ENCODE measurements at regions not wholly inside any gene's neighbourhood (a gene's known extent, or its start where the extent isn't known, plus 50 kb on each side); places are given as distances from the start of the nearest gene placed in this dataset.
"Not testable (repeated sequence)": the region's sequence is repeated elsewhere in the genome, so short reads cannot be mapped to it uniquely, and the experiment has no call there.

- no peak for DNase-seq (ENCODE audit: low read depth, low spot score)
Measured at GRCh38 chr21:15277466-15277865, 212.7 kb upstream of the NRIP1 start.

DNA sequence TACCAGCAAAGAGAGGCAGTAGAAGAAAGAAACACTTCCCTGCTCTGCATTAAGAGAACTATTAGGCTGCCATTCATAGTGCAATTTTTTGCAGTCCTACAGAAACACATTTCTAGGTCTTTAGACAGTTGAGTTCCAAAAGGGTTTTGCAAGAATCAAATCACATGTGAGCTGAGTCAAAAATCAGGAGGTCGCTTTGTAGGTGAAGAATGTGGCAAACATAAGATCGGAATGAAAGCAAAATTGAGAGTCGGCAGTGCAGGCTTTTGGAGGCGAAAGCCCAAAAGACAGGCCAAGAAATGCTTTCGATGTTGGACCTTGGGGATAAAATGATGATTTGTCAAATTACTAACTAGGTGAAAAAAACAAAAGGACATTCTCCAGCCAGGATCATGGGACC is 213.5 kb upstream of the NRIP1 start:
- DNase-seq (ENCODE audit: low read depth, low spot score) = no peak

DNA sequence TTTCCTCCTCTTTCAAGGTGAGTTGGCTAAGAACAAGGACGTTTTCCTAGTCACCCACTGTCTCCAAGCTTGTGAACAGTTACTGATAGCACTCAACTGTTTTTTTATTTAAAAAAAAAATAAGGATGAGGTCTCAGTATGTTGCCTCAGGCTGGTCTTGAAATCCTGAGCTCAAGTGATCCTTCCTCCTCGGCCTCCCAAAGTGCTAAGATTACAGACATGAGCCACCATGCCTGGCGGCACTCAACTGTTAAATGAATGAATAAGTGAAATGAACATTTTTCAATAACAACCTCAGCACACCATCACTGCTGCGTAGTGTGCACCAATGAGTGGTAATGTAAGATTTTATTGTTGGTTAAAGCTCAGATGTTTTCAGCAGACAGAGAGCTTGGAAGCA is 214.1 kb upstream of the NRIP1 start:
- DNase-seq (ENCODE audit: low read depth, low spot score) = no peak

DNA sequence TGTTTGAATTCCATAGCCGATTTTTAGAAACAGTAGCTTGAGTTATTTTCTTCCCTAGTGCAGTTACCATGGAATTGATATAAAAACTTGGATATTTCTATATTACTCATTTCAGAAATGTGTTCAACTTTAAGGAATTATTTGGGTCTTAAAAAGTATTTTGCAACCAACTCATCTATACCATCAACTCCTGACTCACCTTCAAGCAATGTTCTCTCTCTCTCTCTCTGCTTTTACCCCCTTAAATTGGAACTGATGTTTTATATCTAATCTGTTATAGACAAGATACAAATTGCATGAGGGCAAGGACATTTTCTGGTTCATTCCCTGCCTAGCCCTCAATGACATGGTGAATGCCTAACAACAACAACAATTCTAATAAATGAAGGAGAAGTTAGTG is 214.7 kb upstream of the NRIP1 start:
- DNase-seq (ENCODE audit: low read depth, low spot score) = no peak

DNA sequence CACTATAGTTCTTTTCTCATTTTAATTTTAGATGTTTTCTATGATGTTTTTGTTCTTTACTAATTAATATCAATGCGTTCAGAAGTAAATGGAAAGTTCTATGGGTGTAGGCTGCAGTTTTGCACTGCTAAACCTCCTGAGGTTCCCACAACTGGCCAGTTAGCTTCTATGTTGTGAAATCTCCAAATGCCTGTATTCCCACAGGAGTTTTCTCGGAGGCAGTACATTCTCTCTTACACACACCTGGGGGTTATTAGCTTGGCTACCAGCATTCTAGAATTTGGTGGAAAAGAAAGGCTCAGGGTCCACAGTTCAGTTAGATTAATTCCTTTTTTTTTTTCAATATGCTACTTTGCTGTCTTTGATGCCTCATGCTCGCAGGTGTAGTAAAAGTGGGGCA is 216.9 kb upstream of the NRIP1 start:
- no peak for DNase-seq (ENCODE audit: low read depth, low spot score)

DNA sequence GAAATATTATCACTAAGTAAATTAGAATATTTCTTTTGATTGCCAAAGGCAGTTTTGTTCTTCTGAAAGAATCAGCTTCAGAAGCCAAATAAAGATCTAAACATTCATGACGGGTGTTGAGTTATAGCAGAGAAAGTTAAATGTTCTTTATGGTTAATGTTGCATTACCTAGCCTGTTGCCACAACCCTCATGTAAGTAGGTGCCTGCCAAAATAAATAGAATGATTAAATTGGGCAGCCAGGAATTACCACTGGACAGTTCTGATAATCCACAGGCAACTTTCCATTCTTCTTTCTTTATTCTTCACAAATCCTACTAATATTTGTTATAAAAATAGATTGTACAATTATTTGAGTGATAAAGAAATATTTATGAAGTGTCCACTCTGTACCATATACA is 217.9 kb upstream of the NRIP1 start:
- DNase-seq (ENCODE audit: low read depth, low spot score) = peak; percentile 18

GRCh38 chr21:15283138-15283537 is 218.3 kb upstream of the NRIP1 start:
- DNase-seq (ENCODE audit: low read depth, low spot score) = no peak

GRCh38 chr21:15283789-15284188 is 219.0 kb upstream of the NRIP1 start:
- DNase-seq (ENCODE audit: low read depth, low spot score) = no peak

DNA sequence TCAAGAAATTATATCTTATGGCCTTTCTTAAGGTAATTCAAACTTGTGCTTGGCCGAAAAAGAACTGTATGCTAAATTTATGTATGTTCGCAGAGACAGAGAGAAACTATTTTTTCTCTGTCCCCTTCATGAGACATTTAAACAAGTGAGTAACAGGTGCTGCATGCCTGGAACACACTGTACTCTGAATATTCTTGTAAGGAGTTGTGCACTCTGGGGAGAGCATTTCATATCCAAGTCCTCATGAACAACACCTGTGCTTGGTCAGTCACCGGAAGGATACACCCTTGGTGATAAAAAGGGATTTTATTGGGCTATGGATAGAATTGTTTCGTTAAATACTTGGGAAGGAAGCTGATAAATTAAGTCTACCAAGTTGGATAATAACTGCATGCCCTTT is 220.8 kb upstream of the NRIP1 start:
- no peak for DNase-seq (ENCODE audit: low read depth, low spot score)

DNA sequence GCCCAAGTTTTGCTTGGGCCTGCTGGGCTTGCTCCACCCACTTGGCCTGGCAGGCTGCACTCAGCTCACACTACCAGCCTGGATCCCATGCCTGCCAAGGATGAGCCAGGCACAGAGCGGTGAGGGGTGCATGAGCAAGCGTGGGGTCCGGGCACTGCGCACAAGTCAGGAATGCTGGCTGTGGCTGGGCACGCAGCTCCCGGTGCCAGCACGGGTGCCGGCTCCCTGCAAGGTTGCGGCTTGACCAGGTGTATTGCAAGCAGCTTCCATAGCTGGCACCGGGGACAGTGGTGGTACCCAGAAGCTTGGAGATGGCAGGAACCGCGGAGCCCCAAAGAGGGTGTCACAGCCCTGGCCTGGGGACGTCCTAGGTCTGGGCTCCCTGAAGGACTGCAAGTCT is 224.4 kb upstream of the NRIP1 start:
- DNase-seq (ENCODE audit: low read depth, low spot score) = no peak

DNA sequence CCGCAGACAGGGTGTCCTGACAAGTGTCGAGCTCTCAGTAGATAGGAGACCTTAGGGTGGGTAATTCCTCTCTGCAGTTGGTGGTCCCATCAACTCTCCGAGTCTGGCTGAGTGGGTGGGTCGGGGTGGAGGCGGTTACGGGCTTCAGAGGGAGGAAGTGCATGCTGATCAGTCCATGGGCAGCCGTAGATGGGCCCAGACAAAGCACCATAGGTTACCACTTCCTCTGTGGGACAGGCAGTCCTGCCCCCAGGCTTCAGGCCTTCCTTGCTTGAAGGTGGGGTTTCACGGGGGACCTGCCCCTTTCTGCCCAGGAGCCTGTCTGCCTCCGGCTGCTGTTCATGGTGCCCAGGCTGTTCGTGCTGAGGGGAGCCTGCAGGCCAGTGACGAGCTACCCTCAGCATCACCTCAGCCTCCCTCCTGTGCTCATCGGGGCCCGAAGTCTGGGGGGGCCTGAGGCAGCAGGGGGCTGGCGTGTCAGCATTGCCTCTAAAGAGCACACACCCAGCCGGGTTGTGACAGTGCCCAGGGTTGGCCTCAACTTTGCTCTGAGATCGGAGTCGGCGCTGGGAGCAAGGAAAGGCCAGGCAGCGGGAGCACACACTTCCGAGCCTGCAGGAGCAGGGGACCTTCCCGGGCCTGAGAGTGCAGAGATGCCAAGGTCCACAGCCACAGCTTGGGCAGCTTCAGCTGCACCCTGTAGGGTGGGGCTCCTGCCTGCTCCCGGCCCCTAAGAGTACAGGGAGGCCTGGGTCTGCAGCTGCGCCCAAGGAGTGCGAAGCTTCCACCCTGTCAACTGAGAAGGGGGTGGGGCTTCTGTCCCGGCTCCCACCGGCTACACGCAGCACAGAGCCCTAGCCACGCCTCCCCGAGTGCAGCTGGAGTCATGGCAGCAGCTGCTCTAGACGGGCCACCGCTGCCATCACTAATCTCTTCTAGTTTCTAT is 225.4 kb upstream of the NRIP1 start:
- no peak for DNase-seq (ENCODE audit: low read depth, low spot score)

DNA sequence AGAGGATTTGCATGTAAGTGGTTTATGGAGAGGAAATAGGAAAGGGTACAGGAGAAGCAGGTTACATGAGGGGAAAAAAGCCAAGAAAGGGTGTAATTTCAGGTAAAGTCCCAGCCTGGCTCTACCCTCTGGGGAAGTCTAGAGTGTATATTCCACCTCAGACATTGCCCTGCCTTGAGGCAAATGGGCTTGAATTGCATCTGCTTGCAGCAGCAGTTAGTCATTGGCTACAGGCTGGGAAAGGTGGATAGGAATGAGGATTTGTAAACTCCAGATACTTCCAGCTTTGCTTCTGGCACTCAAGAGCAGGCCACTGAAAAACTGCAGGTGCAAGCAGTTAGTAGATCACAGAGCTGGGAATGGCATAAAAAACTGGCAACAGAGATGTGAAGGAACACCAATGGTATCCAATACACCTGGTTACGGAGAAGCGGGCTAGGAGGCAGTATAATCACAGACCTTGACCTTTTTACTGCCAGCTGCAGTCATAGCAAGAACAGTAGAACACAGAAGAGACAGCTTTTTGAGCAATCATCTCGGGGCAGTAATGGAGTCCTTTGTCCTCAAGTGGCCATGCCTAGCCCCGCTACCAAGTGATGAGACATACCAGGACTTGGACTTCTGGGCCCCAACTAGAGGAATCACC is 226.9 kb upstream of the NRIP1 start:
- no peak for DNase-seq (ENCODE audit: low read depth, low spot score)

DNA sequence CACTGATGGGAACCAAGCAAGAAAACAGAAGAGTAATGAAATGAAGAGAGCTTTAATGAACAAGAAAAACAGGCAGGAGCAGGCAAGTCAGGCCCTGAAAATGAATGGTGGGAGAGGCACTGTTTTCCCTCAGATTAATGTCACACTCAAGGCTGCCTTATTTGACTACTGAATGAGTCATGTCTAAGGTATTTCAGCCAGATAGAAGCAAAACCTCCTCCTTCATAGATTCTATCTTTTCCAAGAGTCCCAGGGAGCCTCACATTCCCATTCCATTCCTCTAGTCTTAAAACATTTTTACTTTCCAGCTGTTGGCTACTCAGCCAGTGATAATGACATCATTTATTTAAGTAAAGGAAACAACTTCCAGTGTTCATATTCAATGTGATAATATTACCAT is 228.4 kb upstream of the NRIP1 start:
- DNase-seq (ENCODE audit: low read depth, low spot score) = peak; percentile 87

- no peak for DNase-seq (ENCODE audit: low read depth, low spot score)
Measured at GRCh38 chr21:15295875-15296274, 231.1 kb upstream of the NRIP1 start.

GRCh38 chr21:15297824-15298223 is 233.0 kb upstream of the NRIP1 start:
- DNase-seq (ENCODE audit: low read depth, low spot score) = no peak

DNA sequence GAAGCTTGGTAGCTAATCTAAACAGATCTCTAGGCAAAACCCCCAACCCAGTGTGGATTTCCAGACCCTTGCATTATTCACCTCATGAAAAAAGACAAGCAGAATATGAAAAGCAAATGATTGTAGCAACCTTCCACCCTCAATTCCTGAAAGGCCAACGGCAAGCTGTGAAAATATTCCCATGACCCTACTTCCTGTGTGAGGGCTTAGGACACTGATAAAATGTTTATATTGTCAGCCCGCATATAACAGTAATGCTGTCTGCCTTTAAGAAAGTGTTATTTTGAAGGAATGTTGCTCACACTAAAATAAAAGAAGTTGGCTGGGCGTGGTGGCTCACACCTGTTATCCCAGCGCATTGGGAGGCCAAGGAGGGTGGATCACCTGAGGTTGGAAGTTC is 233.5 kb upstream of the NRIP1 start:
- no peak for DNase-seq (ENCODE audit: low read depth, low spot score)

DNA sequence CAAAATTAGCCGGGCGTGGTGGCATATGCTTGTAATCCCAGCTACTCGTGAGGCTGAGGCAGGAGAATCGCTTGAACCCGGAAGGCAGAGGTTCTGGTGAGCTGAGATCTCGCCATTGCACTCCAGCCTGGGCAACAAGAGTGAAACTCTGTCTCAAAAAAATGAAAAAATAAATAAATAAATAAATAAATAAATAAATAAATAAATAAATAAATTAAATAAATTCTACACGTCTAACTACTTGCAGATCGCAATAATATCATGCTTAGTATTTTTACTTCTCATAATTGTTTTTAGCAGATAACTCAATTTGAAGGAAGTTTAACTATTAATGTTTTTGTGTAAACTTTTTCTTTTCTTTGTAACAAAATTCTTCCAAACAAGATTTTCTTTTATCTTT is 234.0 kb upstream of the NRIP1 start:
- DNase-seq (ENCODE audit: low read depth, low spot score) = not testable (repeated sequence)

- no peak for DNase-seq (ENCODE audit: low read depth, low spot score)
Measured at GRCh38 chr21:15300131-15300530, 235.3 kb upstream of the NRIP1 start.

- DNase-seq (ENCODE audit: low read depth, low spot score) = peak; percentile 31
Measured at GRCh38 chr21:15301014-15301413, 236.2 kb upstream of the NRIP1 start.

- peak; percentile 44 for DNase-seq (ENCODE audit: low read depth, low spot score)
Measured at GRCh38 chr21:15301736-15302135, 236.9 kb upstream of the NRIP1 start.

GRCh38 chr21:15306271-15306670 is 241.5 kb upstream of the NRIP1 start:
- no peak for DNase-seq (ENCODE audit: low read depth, low spot score)

DNA sequence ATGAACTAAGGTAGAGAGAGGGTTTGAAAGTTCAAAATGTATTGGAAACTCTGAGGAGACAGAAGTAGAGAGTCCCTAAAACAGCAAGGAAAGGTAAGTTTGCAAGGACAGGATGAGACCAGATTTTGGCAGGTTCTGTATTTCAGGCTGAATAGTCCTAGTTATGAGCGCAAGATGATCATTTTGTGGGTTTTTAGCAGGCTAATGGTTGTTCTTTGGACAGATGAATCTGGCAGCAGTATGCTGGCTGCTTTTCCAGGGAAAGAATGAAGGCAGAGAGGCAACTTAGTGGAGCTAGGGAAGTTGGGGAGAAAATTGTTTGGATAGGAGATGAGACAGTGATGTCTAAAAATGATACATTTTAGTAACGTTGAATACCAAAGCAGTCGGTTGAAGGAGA is 243.5 kb upstream of the NRIP1 start:
- DNase-seq (ENCODE audit: low read depth, low spot score) = no peak

DNA sequence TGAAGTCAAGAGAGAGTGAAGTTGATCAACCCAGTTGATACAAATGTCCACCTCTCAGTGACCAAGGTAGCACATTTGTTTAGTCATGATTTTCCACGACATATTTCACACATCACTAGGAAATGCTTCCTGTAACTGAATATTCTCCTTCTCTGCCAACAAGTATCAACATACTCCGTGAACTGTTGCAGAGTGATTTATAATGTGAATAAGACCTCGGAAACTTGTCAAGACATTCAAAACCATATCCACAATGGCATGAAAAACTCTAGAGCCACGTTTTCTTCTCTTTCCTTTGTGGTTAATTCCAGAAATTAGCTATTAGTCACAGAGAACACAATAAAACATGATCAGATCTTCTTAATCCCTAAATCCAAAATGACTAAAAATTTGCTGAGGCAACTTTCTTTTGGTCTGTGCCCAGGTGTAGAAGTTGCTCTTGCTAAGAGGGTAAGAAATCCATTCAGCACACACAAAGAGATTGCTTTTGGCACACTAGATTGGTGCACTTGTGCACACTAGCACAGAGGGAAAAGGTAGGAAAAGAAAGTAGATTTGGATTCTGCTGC is 244.3 kb upstream of the NRIP1 start:
- DNase-seq (ENCODE audit: low read depth, low spot score) = no peak
